Activated CD4-positive, alpha-beta T cell treated with anti-CD3 and anti-CD28 coated beads, Interleukin-2, Interleukin-6, amounts not matched to agents 100 ng/mL and 50 ng/mL, durations not matched to agents 16 hours and 8 hours (primary cell): ENCODE measurements at regions not wholly inside any gene's neighbourhood (a gene's known extent, or its start where the extent isn't known, plus 50 kb on each side); places are given as distances from the start of the nearest gene placed in this dataset.
"Not testable (repeated sequence)": the region's sequence is repeated elsewhere in the genome, so short reads cannot be mapped to it uniquely, and the experiment has no call there.

Experiments
- DNase-seq: peaks from one replicate; pipeline ENCODE4 v3.0.0-alpha.2; 2020

- DNase-seq = no peak
These were observed 79.7 kb upstream of the ZNF366 start for GRCh38 chr5:72586788-72587530.

GRCh38 chr5:72584466-72584865 lies 77.3 kb upstream of the ZNF366 start:
- peak; percentile 2 for DNase-seq

- not testable (repeated sequence) for DNase-seq
These were observed 72.1 kb upstream of the ZNF366 start for GRCh38 chr5:72579290-72579689.

- no peak for DNase-seq
These were observed 65.1 kb upstream of the ZNF366 start for GRCh38 chr5:72572236-72572765.

- DNase-seq = no peak
These were observed 62.3 kb upstream of the ZNF366 start for GRCh38 chr5:72569408-72569944.

GRCh38 chr5:72566746-72567145 lies 59.5 kb upstream of the ZNF366 start:
- no peak for DNase-seq

- DNase-seq = no peak
These were observed 58.5 kb upstream of the ZNF366 start for GRCh38 chr5:72565513-72566289.

GRCh38 chr5:72562717-72563116 lies 55.5 kb upstream of the ZNF366 start:
- DNase-seq = no peak

GRCh38 chr5:72561148-72561972 lies 54.1 kb upstream of the ZNF366 start:
- DNase-seq = no peak

GRCh38 chr5:72559866-72560766 lies 52.9 kb upstream of the ZNF366 start:
- DNase-seq = no peak

GRCh38 chr5:72558383-72558782 lies 51.2 kb upstream of the ZNF366 start:
- DNase-seq = no peak

GRCh38 chr5:72558046-72558336 lies 50.8 kb upstream of the ZNF366 start:
- DNase-seq = no peak

GRCh38 chr5:72557167-72558045 lies 50.2 kb upstream of the ZNF366 start:
- DNase-seq = no peak
